Right cardiac atrium (tissue), 5 donors: ENCODE measurements at regions not wholly inside any gene's neighbourhood (a gene's known extent, or its start where the extent isn't known, plus 50 kb on each side); places are given as distances from the start of the nearest gene placed in this dataset.

Experiments used
- ATAC-seq, 2 donors: fragments of 200-7000 bp; cut with Tn5 transposase; one replicate each; pipeline versions ENCODE4 v1.8.0 to v1.9.1; 2020; ENCODE audit warnings: moderate library complexity in 2 of 2, mild to moderate bottlenecking in 1 of 2
- DNase-seq, 3 donors: peaks; one replicate each; pipeline ENCODE4 v3.0.0-alpha.2; 2020
- H3K27ac ChIP-seq: one replicate; pipeline ENCODE4 v1.5.1; 2013; ENCODE audit warnings: mild to moderate bottlenecking, low read length, control low read depth, moderate library complexity
- H3K27me3 ChIP-seq: one replicate; pipeline ENCODE4 v1.6.1; 2013; ENCODE audit not compliant: control insufficient read depth, insufficient read depth
- H3K4me1 ChIP-seq: one replicate; pipeline ENCODE4 v1.6.1; 2013; ENCODE audit warnings: low read length; ENCODE audit not compliant: control insufficient read depth, insufficient read depth
- H3K4me3 ChIP-seq: one replicate; pipeline ENCODE4 v1.5.1; 2013; ENCODE audit warnings: low read length, control low read depth
- H3K9me3 ChIP-seq: one replicate; pipeline ENCODE4 v1.6.1; 2013; ENCODE audit warnings: low read length; ENCODE audit not compliant: control insufficient read depth
- WGBS: extraction: QIAGEN DNeasy Blood & Tissue Kit; methylation state at CpG from one replicate; pipeline ENCODE4 v1.1.7; 2013; 5-methylcytosine and 5-hydroxymethylcytosine counted together
- intact Hi-C, 4 donors: fragments of 100-400 bp; cut with DNase I; formaldehyde crosslinking; loops; one replicate each; pipeline versions ENCODE4 v1.11.0 to v1.14.0; 2022 to 2023
- donor health status: healthy with polysubstance abuse.
- donor health status: DM: no; HTN: yes; CAD: no.
- donor health status: DM: no; HTN: no; CAD: no.
- donor health status: DM: no; HTN: yes; CAD: no; lungs with severe emphysema.
- donor health status: DM: yes; HTN: yes; CAD: no.

DNA sequence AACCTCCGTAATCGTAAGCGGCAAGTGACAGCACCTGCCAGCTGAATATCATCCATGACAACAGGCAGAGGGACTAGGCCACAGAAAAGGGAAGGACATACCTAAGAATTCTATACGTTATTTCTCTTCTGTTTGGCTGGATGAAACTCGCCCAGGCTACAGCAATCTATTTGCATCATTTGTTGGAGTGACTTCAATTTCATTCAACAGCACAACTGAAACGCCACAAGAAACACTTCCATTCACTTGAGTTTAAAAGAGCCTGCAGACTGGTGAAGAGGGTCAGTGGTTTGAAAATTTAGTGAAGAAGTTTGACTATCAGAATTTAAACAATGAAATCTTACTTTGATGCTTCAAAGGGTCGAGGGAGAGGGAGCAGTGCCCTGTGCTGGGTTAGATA lies 378.7 kb downstream of the LMO4 start:
- intact Hi-C loops = no loop called here
- 79% methylated on average over 7 of the region's 7 CpGs for WGBS

DNA sequence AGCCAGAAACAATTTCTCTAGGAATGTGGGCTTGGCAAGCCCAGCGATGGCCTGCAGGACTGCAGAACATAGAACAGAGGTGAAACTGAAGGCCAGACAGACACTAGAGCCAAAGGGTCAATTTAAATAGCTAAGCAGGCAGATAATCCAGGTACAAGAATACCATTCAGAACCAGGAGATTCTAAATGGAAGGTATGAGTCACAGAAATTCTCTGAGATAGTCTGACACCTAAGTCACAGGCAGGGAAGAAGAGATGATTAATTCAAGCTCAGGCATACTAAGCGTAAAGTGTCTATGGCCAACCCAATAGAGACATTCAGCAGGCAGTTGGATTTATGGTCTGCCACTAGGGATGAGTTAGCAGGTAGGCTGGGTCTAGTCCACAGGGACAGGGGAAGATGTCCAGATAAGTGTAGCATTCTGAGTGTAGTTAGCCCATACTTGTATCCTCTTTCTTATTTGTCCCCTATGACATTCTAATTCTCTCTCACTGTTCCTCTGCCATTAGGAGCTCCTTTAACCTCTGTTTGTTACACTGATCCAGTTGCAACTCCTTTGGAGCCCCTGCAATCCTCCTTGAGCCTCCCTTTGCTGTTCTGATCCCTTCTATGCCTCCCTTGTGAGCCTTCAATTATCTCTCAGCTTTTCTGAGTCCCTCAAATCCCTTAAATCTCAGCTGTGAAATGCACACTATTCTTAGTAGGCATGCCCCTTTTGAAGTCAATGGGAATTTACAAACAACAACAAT lies 383.8 kb downstream of the LMO4 start:
- intact Hi-C loops = no loop called here
- DNase-seq (no peak), ATAC-seq (no peak)
- WGBS = 62% methylated on average over 2 of the region's 2 CpGs
- Histone ChIP-seq H3K9me3 (no peaks in the 10 kb centered on the region), H3K27ac (no peak overlapping the region), H3K4me1 (no peaks in the 10 kb centered on the region), H3K4me3 (no peak overlapping the region), H3K27me3 (no peaks in the 10 kb centered on the region)

More for the DNA sequence above, 378.7 kb downstream of the LMO4 start:
- no peak overlapping the region for H3K4me3 ChIP-seq
- H3K27me3 ChIP-seq = no peaks in the 10 kb centered on the region
- H3K9me3 ChIP-seq = no peaks in the 10 kb centered on the region
- ATAC-seq = no peak
- no peaks in the 10 kb centered on the region for H3K4me1 ChIP-seq
- no peak for DNase-seq
- H3K27ac ChIP-seq = no peak overlapping the region

DNA sequence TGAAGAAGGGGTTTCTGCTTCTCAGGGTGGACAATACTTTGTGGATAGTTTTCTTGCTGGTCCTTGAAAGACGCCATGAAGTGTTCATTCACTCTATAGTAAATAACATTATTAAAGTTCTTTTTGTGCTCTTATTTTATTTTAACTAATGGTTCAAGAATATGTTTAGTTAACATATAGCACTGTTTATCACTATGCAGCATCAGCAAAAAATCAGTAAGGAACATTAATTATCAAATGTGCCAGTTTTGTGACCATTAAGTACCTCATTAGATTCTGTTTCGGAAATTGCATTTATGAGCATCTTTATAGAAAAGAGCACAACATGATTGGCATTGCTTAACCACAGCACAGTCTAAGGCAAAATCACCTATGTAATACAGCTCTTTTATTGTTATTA lies 385.6 kb downstream of the LMO4 start:
- Histone ChIP-seq H3K9me3 (no peaks in the 10 kb centered on the region), H3K4me1 (no peaks in the 10 kb centered on the region), H3K27ac (no peak overlapping the region), H3K27me3 (no peaks in the 10 kb centered on the region), H3K4me3 (no peak overlapping the region)
- 92% methylated on average over 2 of the region's 2 CpGs for WGBS
- intact Hi-C loops = no loop called here
- ATAC-seq (no peak), DNase-seq (no peak)

DNA sequence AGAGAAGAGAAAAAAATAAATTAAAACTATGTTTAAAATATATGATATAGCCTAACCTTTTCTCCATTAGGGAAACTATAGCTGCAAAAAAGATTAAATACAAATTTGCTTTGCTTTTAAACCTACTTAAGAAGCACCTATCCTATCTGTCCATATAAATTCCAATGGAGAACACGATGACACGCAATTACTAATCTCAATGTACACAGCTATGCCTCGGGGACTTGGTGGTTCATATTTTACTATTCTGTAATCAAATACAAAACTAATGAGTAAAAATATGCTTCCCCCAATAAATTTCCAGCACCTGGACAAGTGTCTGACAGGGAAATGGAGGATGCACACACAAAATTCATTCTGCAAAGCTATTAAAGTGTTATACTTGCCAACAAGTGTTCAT lies 386.4 kb downstream of the LMO4 start:
- Histone ChIP-seq H3K4me1 (no peaks in the 10 kb centered on the region), H3K9me3 (no peaks in the 10 kb centered on the region), H3K27me3 (no peaks in the 10 kb centered on the region), H3K27ac (no peak overlapping the region), H3K4me3 (no peak overlapping the region)
- ATAC-seq = no peak
- DNase-seq = no peak
- intact Hi-C loops = no loop called here
- WGBS = 84% methylated on average over 3 of the region's 3 CpGs

DNA sequence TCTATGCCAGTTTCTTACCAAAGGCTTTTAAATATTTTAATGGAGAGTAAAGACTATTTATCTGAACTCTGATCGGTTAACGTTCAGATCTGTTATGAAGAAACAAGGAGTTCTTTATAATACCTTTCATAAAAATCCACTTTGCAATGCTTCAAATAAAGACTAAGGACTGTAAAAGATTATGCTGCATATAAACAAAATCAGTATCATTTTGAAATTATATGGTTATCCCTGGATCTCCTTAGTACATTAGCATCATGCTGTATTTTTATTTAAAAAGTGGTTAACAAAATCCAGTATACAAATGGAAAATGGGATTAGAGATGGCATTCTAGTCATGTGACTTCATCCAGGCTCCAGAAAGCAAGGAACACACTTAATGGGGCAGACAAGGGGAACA lies 386.8 kb downstream of the LMO4 start:
- intact Hi-C loops = no loop called here
- Histone ChIP-seq H3K27ac (no peak overlapping the region), H3K27me3 (no peaks in the 10 kb centered on the region), H3K9me3 (no peaks in the 10 kb centered on the region), H3K4me3 (no peak overlapping the region), H3K4me1 (no peaks in the 10 kb centered on the region)
- ATAC-seq = no peak
- no peak for DNase-seq
- 68% methylated on average over 2 of the region's 2 CpGs for WGBS

DNA sequence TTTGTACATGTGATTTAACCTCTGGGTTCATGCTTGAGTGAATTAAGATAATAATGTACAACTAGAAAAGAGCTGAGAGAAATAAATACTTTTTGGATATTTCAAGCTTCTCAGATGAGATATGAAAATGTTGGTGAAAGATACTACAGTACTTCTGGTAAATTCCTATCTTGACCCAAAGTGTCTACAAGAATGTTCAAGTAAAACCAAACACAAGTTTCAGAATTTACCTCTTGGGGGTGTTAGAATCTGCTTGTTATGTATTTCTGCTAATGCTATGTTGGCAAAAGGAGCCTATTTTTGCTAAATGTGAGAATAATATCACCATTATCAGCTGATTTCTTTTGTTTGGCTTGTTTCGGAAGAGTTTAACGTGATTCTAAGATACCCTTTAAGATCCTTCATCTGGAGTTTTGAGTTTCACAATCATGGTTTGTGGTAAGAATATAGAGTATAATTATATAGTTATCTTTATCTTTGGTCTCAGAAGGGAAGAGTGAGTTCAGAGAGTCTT lies 388.5 kb downstream of the LMO4 start:
- WGBS = 71% methylated on average over 2 of the region's 2 CpGs
- Histone ChIP-seq H3K4me1 (no peaks in the 10 kb centered on the region), H3K27ac (no peak overlapping the region), H3K4me3 (no peak overlapping the region), H3K9me3 (no peaks in the 10 kb centered on the region), H3K27me3 (no peaks in the 10 kb centered on the region)
- no peak for ATAC-seq
- no peak for DNase-seq
- intact Hi-C loops = no loop called here

DNA sequence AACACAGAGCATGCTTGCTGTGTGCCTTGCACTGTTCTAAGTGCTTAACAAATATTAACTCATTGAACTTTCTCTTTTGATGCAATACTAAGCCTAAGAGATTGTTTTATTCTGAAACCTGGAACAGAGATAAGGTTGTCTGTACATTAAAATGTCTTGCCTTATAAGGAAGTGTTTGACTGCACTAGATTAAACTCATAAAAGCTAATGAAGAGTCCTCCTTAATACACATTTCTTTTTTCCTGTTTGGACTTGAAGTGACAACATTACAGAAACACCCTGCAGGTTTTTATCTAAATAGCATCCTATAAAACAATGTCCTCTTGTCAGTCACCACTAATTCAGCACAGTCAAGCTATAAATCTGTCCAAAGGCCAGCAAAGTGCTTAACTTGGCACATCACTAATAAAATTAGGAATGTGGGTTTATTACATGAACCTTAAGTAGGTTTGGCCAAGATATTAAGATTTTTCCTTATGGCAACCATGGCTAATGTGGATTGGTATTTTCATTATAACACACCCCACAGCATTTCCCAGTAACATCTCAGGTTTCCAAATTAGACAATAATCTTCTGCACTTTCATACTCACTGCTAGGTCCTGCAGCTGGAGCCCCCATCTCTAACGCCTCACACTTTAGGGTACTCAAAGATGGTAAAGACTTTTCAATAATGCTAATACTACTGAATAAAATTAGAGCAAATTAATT lies 389.7 kb downstream of the LMO4 start:
- no peak overlapping the region for H3K27ac ChIP-seq
- WGBS = 80% methylated on average over 1 of the region's 1 CpG
- no peaks in the 10 kb centered on the region for H3K4me1 ChIP-seq
- ATAC-seq (no peak), DNase-seq (no peak)
- no peaks in the 10 kb centered on the region for H3K27me3 ChIP-seq
- H3K9me3 ChIP-seq = no peaks in the 10 kb centered on the region
- intact Hi-C loops = no loop called here
- no peak overlapping the region for H3K4me3 ChIP-seq

DNA sequence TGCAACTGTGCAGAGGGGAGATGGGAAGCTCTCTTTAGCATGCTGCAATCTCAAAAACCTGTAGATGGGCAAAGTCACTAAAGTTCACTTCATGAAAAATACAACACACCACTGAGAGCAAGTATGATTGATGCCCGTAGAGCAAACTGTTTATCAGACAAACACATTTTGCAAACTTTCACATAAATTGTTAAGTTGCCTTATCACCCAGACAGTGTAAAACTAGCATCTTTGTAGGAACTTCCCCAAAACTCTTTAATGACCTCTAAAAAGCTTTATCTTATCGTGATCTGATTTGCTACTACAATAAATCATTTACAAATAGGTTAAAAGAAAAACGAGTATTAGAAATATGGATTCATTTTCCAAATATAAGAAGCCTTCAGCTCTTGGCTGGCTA lies 391.0 kb downstream of the LMO4 start:
- no peaks in the 10 kb centered on the region for H3K27me3 ChIP-seq
- H3K9me3 ChIP-seq = no peaks in the 10 kb centered on the region
- intact Hi-C loops = no loop called here
- WGBS = 61% methylated on average over 3 of the region's 3 CpGs
- H3K4me3 ChIP-seq = no peak overlapping the region
- H3K27ac ChIP-seq = no peak overlapping the region
- DNase-seq (no peak), ATAC-seq (no peak)
- H3K4me1 ChIP-seq = no peaks in the 10 kb centered on the region

DNA sequence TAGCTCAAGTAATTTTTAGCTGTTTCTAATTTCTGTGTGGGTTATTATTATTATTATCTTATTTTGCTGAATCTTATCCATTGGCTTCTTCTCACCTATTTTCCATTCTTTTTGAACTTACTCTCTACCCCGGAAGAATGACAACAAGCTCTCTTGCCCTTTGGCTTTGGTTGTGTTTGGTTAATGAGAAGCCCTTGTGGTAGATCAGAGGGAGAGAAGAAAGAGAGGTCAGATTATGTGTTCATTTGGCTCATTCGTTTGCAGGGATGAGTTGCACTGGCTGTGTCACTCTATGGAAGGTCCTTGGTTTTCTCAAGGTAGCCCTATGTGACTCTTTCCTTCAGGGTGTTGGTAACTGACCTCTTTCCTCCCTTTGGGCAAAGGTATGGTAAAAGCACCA lies 391.9 kb downstream of the LMO4 start:
- 68% methylated on average over 2 of the region's 2 CpGs for WGBS
- Histone ChIP-seq H3K27ac (no peak overlapping the region), H3K4me3 (no peak overlapping the region), H3K27me3 (no peaks in the 10 kb centered on the region), H3K4me1 (no peaks in the 10 kb centered on the region), H3K9me3 (no peaks in the 10 kb centered on the region)
- DNase-seq (no peak), ATAC-seq (no peak)
- intact Hi-C loops = no loop called here

DNA sequence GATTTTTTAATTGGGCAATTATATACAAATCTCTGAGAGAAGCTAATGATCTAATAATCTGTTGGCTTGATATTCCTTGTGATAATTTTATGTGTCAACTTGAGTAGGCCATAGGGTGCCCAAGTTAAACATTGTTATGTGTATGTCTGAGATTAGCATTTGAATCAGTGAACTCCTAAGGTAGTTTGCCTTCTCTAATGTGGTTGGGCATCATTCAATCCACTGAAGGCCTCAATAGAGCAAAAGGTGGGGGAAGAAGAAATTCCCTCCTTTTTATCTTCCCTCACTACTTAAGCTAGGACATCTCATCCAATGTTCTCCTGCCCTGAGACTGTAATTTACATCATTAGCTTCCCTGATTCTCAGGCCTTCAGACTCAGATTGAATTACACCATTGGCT lies 394.5 kb downstream of the LMO4 start:
- ATAC-seq (no peak), DNase-seq (no peak)
- Histone ChIP-seq H3K27ac (no peak overlapping the region), H3K4me3 (no peak overlapping the region), H3K9me3 (no peaks in the 10 kb centered on the region), H3K4me1 (no peaks in the 10 kb centered on the region), H3K27me3 (no peaks in the 10 kb centered on the region)
- intact Hi-C loops = no loop called here

DNA sequence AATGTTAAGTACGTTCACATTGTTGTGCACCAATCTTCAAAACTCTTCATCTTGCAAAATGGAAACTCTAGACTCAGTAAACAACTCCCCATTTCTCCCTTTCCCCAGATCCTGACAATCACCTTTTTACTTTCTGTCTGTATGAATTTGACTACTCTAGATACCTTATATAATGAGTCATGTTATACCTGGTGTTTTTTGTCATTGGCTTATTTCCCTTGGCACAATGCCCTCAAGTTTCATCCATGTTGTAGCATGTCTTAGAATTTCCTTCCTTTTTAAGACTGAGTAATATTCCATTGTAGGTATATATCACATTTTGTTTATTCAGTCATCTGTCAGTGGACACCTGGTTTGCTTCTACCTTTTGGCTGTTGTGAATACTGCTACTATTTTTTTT lies 399.5 kb downstream of the LMO4 start:
- 92% methylated on average over 1 of the region's 1 CpG for WGBS
- H3K4me3 ChIP-seq = no peak overlapping the region
- H3K27ac ChIP-seq = no peak overlapping the region
- no peaks in the 10 kb centered on the region for H3K4me1 ChIP-seq
- H3K9me3 ChIP-seq = no peaks in the 10 kb centered on the region
- no peak for ATAC-seq
- no peaks in the 10 kb centered on the region for H3K27me3 ChIP-seq
- DNase-seq = no peak
- intact Hi-C loops = no loop called here
